T-helper 1 cell treated with Interleukin-12 subunit alpha and Interleukin-12 subunit beta and Interleukin-4 antibody, amounts not matched to agents 30 ng/mL and 1 ng/mL, for 36 hours (primary cell): ENCODE measurements at regions not wholly inside any gene's neighbourhood (a gene's known extent, or its start where the extent isn't known, plus 50 kb on each side); places are given as distances from the start of the nearest gene placed in this dataset.

ENCODE experiments used
- intact Hi-C: fragments of 100-400 bp; cut with micrococcal nuclease; formaldehyde crosslinking; loops from one replicate; pipeline ENCODE4 v1.15.1; 2024

- intact Hi-C loops: no loop called here
Measured at GRCh38 chr9:118882684-118883083, 486.6 kb downstream of the BRINP1 start.

- intact Hi-C loops: no loop called here
Measured at GRCh38 chr9:118883411-118883810, 485.8 kb downstream of the BRINP1 start.

GRCh38 chr9:118891213-118891612 lies 478.0 kb downstream of the BRINP1 start:
- intact Hi-C loops: no loop called here

DNA sequence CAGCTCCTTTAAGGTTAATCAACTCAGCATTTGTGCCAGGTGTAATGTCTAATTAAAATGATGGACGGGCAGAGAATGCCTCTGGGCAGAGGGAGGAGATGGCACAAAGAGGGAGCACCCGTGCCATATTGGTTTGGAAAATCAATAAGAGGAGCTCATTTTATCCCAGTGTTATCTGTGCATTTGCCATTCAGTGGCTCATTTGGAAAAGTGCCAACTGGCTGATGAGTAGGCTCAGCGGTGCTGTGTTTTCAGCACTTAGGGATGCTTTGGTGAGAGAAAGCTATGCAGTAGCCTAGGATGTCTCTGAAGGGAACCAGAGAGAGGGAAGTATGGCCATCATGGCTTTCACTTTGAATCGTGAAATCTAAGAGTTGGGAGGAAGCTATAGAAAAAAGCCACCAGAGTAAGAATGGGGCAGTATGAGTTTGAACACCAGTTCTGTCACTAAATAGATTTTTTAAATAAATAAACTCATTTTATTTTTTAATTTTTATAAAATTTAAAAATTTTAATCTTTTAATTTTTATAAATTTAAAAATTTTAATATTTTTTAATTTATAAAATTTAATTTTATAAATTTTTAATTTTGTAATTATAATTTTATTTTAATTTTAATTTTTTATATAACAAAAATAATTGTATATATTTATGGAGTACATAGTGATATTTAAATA lies 472.8 kb downstream of the BRINP1 start:
- intact Hi-C loops: no loop called here

DNA sequence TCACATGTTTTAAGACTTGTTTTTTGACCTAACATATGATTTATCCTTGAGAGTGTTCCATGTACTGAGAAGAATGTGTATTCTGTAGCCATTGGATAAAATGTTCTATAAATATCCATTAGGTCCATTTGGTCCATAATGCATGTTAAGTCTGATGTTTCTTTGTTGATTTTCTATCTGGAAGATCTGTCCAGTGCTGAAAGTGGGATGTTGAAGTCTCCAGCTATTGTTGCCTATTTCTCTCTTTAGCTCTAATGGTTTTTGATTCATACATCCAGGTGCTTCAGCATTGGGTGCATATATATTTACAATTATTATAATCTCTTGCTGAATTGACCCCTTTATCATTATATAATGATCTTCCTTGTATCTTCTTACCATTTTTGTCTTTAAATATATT lies 451.1 kb downstream of the BRINP1 start:
- intact Hi-C loops: no loop called here

DNA sequence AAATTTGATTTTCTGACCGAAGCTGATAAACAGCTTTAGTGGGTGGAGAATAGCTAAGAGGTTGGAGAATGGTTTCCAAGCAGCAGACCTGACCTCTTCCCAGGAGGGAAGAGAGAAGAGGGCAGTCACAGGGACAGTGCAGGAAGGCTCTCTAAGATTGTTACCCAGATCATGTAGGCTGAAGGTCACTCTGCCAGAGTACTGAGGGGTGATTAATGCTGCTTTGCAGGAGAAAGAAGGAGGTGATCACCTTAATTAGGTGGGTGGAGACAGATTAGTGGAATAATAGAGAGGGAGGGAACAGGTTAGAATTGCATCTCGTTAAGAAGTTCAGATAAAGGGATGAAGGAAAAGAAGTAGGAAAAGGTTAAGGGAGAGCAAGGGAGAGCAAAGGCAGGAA lies 440.5 kb downstream of the BRINP1 start:
- intact Hi-C loops: no loop called here

GRCh38 chr9:118929287-118929686 lies 439.9 kb downstream of the BRINP1 start:
- intact Hi-C loops: no loop called here

DNA sequence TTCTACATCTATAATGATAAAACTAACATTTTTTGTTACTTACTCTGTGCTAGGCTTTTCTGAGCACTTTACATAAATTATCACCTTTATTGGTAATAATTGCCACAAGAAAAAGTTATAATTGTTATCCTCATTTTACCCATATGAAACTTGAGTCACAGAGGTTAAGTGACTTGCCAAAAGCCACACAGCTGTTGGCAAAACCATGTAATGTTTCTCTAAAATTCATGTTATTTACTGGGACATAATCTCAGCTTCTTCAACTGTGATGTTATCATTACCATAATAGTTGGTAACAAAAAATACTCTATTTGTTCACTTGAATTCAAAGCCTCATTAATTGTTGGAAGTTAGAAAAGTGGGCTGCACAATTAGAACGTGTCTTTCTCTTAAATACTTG lies 437.3 kb downstream of the BRINP1 start:
- intact Hi-C loops: no loop called here

- intact Hi-C loops: no loop called here
Measured at GRCh38 chr9:118938581-118938980, 430.7 kb downstream of the BRINP1 start.

DNA sequence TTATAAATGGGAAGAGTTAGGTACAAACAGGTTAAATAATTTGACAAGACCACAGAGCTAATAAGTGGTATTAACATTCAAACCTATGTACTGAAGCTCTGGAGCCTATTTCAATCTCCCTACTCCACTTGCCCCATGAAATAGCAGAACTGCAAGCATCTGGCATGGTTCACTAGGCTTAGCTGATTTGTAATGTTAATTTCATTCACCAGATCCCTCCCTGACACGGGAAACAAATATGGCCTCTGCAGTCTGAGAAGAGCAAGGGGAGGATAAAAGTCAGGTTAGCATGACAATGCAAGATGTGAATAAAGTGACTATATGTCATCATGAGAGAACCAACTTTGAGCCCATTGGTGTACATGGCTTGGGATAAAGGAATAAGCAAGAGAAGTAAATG lies 428.8 kb downstream of the BRINP1 start:
- intact Hi-C loops: no loop called here

GRCh38 chr9:118946669-118947068 lies 422.6 kb downstream of the BRINP1 start:
- intact Hi-C loops: no loop called here

- intact Hi-C loops: no loop called here
Measured at GRCh38 chr9:118954857-118955256, 414.4 kb downstream of the BRINP1 start.

DNA sequence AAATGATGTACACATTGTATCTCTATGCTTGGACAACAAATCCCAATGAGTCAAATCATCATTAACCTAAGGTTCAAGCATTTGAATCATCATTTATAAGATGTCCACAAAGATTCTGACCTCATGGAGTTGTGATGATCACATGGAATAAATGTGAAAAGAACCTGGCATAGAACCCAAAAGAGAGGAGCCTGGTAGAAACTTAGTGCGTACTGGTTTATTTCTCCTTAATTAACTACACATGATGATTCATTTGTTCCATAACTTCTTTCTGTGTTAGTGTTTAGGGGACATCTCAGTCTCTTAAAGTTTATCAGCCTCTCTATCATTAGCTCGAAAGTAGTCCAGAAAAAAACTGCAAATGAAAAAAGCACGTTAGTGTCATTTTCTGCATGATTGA lies 411.6 kb downstream of the BRINP1 start:
- intact Hi-C loops: no loop called here

- intact Hi-C loops: no loop called here
Measured at GRCh38 chr9:118959366-118959765, 409.9 kb downstream of the BRINP1 start.

DNA sequence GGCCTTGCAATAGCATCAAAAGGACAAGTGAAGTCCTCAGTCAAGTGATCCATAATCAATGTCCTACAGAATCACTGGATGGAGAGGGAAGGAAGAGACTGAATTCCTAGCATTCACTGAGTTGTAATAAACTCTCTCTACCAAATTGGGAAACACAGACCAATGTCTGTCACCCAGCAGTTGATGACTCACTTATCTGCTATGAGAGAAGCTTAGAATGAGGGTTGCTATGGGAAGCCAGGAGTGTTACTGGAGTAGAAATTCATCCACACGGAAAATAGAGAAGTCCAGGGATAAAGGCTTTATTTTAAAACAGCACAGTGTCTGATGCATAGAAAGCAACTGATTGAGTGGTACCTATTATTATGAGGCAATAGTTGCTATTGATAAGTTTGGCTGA lies 407.4 kb downstream of the BRINP1 start:
- intact Hi-C loops: no loop called here

GRCh38 chr9:118962426-118962825 lies 406.8 kb downstream of the BRINP1 start:
- intact Hi-C loops: no loop called here

DNA sequence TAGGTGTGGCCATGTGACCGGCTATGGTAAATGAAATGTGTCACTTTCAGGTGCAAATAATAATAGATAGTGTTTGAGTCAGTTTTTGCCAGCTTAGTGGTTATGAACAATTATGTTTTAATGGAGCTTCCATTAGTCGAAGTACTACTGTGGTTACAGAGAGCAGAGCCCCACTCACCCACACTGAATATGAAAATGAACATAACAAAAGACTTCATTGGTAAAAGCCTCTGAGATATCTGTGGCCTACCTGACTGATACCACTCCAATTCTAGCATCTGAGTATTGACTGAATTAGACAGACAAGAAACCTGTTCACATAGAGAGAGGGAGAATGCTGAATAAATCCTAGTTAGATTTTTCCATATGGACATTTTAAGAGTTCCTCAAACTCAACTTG lies 405.6 kb downstream of the BRINP1 start:
- intact Hi-C loops: no loop called here

- intact Hi-C loops: no loop called here
Measured at GRCh38 chr9:118967901-118968300, 401.3 kb downstream of the BRINP1 start.

DNA sequence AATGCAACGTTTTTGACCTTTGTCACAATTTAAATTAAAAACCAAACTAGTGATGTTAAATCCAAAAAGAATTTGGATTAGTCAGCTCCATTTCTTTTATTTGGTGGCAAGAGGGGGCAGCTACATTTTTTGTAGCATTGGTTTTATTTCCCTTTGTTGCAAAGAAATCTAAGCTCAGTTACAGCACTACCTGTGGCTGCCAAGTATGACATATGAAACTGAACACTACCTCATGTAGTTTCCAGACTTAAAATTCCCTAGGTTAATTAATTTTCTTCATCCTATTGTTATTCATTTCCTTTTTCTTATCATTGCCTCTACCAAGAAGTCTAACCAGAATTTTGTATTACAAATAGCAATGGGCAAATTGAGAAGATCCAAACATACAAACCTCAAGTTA lies 393.5 kb downstream of the BRINP1 start:
- intact Hi-C loops: no loop called here

DNA sequence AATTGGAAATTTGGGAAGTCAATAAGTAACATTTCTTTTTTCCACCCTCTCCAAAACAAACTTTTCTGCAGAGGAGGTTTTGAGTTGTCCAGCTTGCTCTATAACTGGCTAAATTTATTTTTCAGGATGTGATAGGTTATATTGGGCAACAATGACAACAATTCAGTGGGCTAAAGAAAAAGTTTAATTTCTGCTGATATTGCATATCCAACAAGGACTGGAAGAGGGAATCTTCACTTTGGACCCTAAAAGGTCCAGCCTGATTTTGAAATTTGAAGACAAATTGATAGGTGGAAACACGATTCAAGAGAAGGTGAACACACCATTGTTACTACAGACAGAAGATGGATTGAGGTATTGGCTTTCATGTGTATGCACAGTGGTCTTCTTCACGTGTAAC lies 393.1 kb downstream of the BRINP1 start:
- intact Hi-C loops: no loop called here

GRCh38 chr9:118984607-118985006 lies 384.6 kb downstream of the BRINP1 start:
- intact Hi-C loops: no loop called here

- intact Hi-C loops: no loop called here
Measured at GRCh38 chr9:118985851-118986250, 383.4 kb downstream of the BRINP1 start.

DNA sequence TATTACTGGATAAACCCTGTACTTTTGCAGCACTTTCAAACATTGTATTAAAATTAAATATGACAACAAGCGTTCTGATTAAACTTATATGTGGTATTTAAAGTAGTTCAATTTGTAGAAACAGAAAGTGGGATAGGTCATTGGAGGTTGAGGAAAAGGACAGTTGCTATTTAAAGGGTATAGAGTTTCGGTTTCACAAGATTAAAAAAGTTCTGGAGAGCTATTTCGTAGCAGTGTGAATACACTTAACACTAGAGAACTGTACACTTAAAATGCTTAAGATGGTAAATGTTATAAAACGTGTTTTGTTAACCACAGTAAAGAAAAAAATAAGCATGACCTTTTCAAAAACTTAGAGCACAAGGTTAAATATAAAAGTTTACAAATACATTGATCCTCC lies 382.1 kb downstream of the BRINP1 start:
- intact Hi-C loops: no loop called here

DNA sequence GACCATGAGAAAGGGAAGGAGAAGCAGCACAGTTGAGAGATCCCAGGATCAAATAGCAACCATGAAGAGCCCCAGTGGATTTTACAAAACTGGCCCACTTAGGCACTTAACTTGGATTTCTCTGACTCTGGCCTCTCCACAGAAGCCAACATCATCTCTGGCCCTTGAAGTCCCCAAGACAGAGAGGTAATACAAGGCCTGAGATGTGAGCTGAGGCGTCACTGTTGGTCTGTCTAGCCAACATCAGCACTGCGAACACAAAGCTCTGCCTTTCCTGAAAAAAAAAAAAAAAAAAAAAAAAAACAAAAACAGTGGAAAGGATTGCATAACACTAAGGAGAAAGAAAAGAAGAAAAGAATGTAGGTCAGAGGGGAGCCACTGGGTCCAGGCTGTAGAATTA lies 378.3 kb downstream of the BRINP1 start:
- intact Hi-C loops: no loop called here
